ENCODE measurements at regions not wholly inside any gene's neighbourhood (a gene's known extent, or its start where the extent isn't known, plus 50 kb on each side); places are given as distances from the start of the nearest gene placed in this dataset.

- no peaks in the 10 kb centered on the region for H3K27me3 ChIP-seq (ENCODE audit: insufficient read depth, poor library complexity, severe bottlenecking)
- H3K27ac ChIP-seq (ENCODE audit: poor library complexity, severe bottlenecking): no peak overlapping the region
- H3K4me3 ChIP-seq (ENCODE audit: severe bottlenecking): no peak overlapping the region
- no peak for TF ChIP-seq CTCF (IDR thresholded peaks at IDR 0.05; ENCODE audit: poor library complexity, severe bottlenecking)
- H3K36me3 ChIP-seq (ENCODE audit: low read depth): no peaks in the 10 kb centered on the region
- DNase-seq (ENCODE audit: low spot score) (no peak), ATAC-seq (ENCODE audit: low read depth) (no peak)
- H3K9me3 ChIP-seq (ENCODE audit: severe bottlenecking): peaks cover 7% of the 10 kb centered on the region
- H3K4me1 ChIP-seq (ENCODE audit: insufficient read depth, poor library complexity, severe bottlenecking): no peaks in the 10 kb centered on the region
Observed at GRCh38 chr5:4007001-4007400, 411.4 kb downstream of the IRX1 start.

GRCh38 chr5:4011943-4012342 lies 416.3 kb downstream of the IRX1 start:
- ATAC-seq (ENCODE audit: low read depth) (no peak), DNase-seq (ENCODE audit: low spot score) (no peak)
- Histone ChIP-seq H3K36me3 (ENCODE audit: low read depth) (no peaks in the 10 kb centered on the region), H3K4me3 (ENCODE audit: severe bottlenecking) (no peak overlapping the region), H3K4me1 (ENCODE audit: insufficient read depth, poor library complexity, severe bottlenecking) (no peaks in the 10 kb centered on the region), H3K27ac (ENCODE audit: poor library complexity, severe bottlenecking) (no peak overlapping the region), H3K9me3 (ENCODE audit: severe bottlenecking) (peaks cover 7% of the 10 kb centered on the region), H3K27me3 (ENCODE audit: insufficient read depth, poor library complexity, severe bottlenecking) (no peaks in the 10 kb centered on the region)
- no peak for TF ChIP-seq CTCF (IDR thresholded peaks at IDR 0.05; ENCODE audit: poor library complexity, severe bottlenecking)

- no peak for DNase-seq (ENCODE audit: low spot score)
- peaks cover 4% of the 10 kb centered on the region for H3K9me3 ChIP-seq (ENCODE audit: severe bottlenecking)
- H3K36me3 ChIP-seq (ENCODE audit: low read depth): no peaks in the 10 kb centered on the region
- no peak for TF ChIP-seq CTCF (IDR thresholded peaks at IDR 0.05; ENCODE audit: poor library complexity, severe bottlenecking)
- no peaks in the 10 kb centered on the region for H3K4me1 ChIP-seq (ENCODE audit: insufficient read depth, poor library complexity, severe bottlenecking)
- H3K27me3 ChIP-seq (ENCODE audit: insufficient read depth, poor library complexity, severe bottlenecking): no peaks in the 10 kb centered on the region
- ATAC-seq (ENCODE audit: low read depth): no peak
- H3K4me3 ChIP-seq (ENCODE audit: severe bottlenecking): no peak overlapping the region
- no peak overlapping the region for H3K27ac ChIP-seq (ENCODE audit: poor library complexity, severe bottlenecking)
Observed at GRCh38 chr5:4013106-4013898, 417.7 kb downstream of the IRX1 start.

GRCh38 chr5:4015709-4016108 lies 420.1 kb downstream of the IRX1 start:
- no peak for TF ChIP-seq CTCF (IDR thresholded peaks at IDR 0.05; ENCODE audit: poor library complexity, severe bottlenecking)
- Histone ChIP-seq H3K9me3 (ENCODE audit: severe bottlenecking) (peaks cover 1% of the 10 kb centered on the region), H3K36me3 (ENCODE audit: low read depth) (no peaks in the 10 kb centered on the region), H3K4me3 (ENCODE audit: severe bottlenecking) (no peak overlapping the region), H3K27ac (ENCODE audit: poor library complexity, severe bottlenecking) (no peak overlapping the region), H3K4me1 (ENCODE audit: insufficient read depth, poor library complexity, severe bottlenecking) (no peaks in the 10 kb centered on the region), H3K27me3 (ENCODE audit: insufficient read depth, poor library complexity, severe bottlenecking) (no peaks in the 10 kb centered on the region)
- DNase-seq (ENCODE audit: low spot score): no peak
- ATAC-seq (ENCODE audit: low read depth): no peak

GRCh38 chr5:4017076-4017803 lies 421.6 kb downstream of the IRX1 start:
- Histone ChIP-seq H3K36me3 (ENCODE audit: low read depth) (no peaks in the 10 kb centered on the region), H3K4me3 (ENCODE audit: severe bottlenecking) (no peak overlapping the region), H3K27me3 (ENCODE audit: insufficient read depth, poor library complexity, severe bottlenecking) (no peaks in the 10 kb centered on the region), H3K9me3 (ENCODE audit: severe bottlenecking) (no peaks in the 10 kb centered on the region), H3K4me1 (ENCODE audit: insufficient read depth, poor library complexity, severe bottlenecking) (no peaks in the 10 kb centered on the region), H3K27ac (ENCODE audit: poor library complexity, severe bottlenecking) (no peak overlapping the region)
- TF ChIP-seq CTCF (IDR thresholded peaks at IDR 0.05; ENCODE audit: poor library complexity, severe bottlenecking): no peak
- ATAC-seq (ENCODE audit: low read depth): no peak
- DNase-seq (ENCODE audit: low spot score): no peak
